ENCODE measurements at regions not wholly inside any gene's neighbourhood (a gene's known extent, or its start where the extent isn't known, plus 50 kb on each side); places are given as distances from the start of the nearest gene placed in this dataset.
A peak's percentile ranks its signal among the peaks of the same experiment; 100 is the strongest.

GRCh38 chr2:238560234-238560633 is 133.5 kb downstream of the ASB1 start:
- ATAC-seq = peak; percentile 54; the same call in 2 of the 3 replicates
- TF ChIP-seq OSR1 (CRISPR knock-in tag; IDR thresholded peaks at IDR 0.05) (no peak), ZNF8 (CRISPR knock-in tag; IDR thresholded peaks at IDR 0.05) (no peak), CSRNP3 (CRISPR knock-in tag; IDR thresholded peaks at IDR 0.05) (no peak), BACH2 (CRISPR knock-in tag; IDR thresholded peaks at IDR 0.05; ENCODE audit: borderline replicate concordance) (no peak), POU6F1 (CRISPR knock-in tag; IDR thresholded peaks at IDR 0.05; ENCODE audit: borderline replicate concordance, low read depth) (no peak), TSHZ2 (CRISPR knock-in tag; IDR thresholded peaks at IDR 0.05) (no peak), ZFP30 (CRISPR knock-in tag; IDR thresholded peaks at IDR 0.05) (no peak), ZNF70 (CRISPR knock-in tag; IDR thresholded peaks at IDR 0.05) (no peak), CSDC2 (CRISPR knock-in tag; IDR thresholded peaks at IDR 0.05) (no peak), ZNF565 (CRISPR knock-in tag; conservative IDR thresholded peaks at IDR 0.05; ENCODE audit: low read depth) (no peak), SNAI2 (CRISPR knock-in tag; IDR thresholded peaks at IDR 0.05) (no peak), ESRRG (CRISPR knock-in tag; IDR thresholded peaks at IDR 0.05) (no peak)

GRCh38 chr2:238561230-238561629 is 134.5 kb downstream of the ASB1 start:
- ATAC-seq = no peak
- TF ChIP-seq ZNF8 (CRISPR knock-in tag; IDR thresholded peaks at IDR 0.05) (no peak), TSHZ2 (CRISPR knock-in tag; IDR thresholded peaks at IDR 0.05) (no peak), GLIS3 (CRISPR knock-in tag; IDR thresholded peaks at IDR 0.05) (no peak), ZFP30 (CRISPR knock-in tag; IDR thresholded peaks at IDR 0.05) (no peak), SNAI2 (CRISPR knock-in tag; IDR thresholded peaks at IDR 0.05) (no peak), ISL1 (CRISPR knock-in tag; IDR thresholded peaks at IDR 0.05) (no peak), ZC3H10 (CRISPR knock-in tag; IDR thresholded peaks at IDR 0.05) (no peak), TCF4 (CRISPR knock-in tag; IDR thresholded peaks at IDR 0.05; ENCODE audit: borderline replicate concordance) (no peak), CREB5 (CRISPR knock-in tag; IDR thresholded peaks at IDR 0.05; ENCODE audit: low read depth) (no peak), CSDC2 (CRISPR knock-in tag; IDR thresholded peaks at IDR 0.05) (no peak), PATZ1 (CRISPR knock-in tag; IDR thresholded peaks at IDR 0.05; ENCODE audit: borderline replicate concordance) (no peak), TOX (CRISPR knock-in tag; IDR thresholded peaks at IDR 0.05; ENCODE audit: borderline replicate concordance) (no peak), OSR1 (CRISPR knock-in tag; IDR thresholded peaks at IDR 0.05) (no peak), ARNTL (CRISPR knock-in tag; IDR thresholded peaks at IDR 0.05; ENCODE audit: borderline replicate concordance, low read depth) (no peak), BACH2 (CRISPR knock-in tag; IDR thresholded peaks at IDR 0.05; ENCODE audit: borderline replicate concordance) (no peak)
